ENCODE measurements at regions not wholly inside any gene's neighbourhood (a gene's known extent, or its start where the extent isn't known, plus 50 kb on each side); places are given as distances from the start of the nearest gene placed in this dataset.

GRCh38 chr1:244304156-244304555 lies 147.6 kb downstream of the ADSS2 start:
- TF ChIP-seq CTCF (conservative IDR thresholded peaks at IDR 0.05): no peak
- no peak for TF ChIP-seq ZFX (IDR thresholded peaks at IDR 0.05)

Measured in C4-2B (cell line).